Panc1 (cell line): ENCODE measurements at regions not wholly inside any gene's neighbourhood (a gene's known extent, or its start where the extent isn't known, plus 50 kb on each side); places are given as distances from the start of the nearest gene placed in this dataset.

Source experiments
- ATAC-seq: fragments of 200-7000 bp; cut with Tn5 transposase; 2 replicates; pipeline ENCODE4 v1.9.1; 2020; ENCODE audit warnings: mild to moderate bottlenecking, moderate library complexity
- BruUV-seq: library from RNA; stranded (reverse); fragments of 400-500 nt; replicated peaks from 2 replicates; lab custom pipeline; 2021; lab: Mats Ljungman, UMichigan
- CTCF ChIA-PET: fragments of 300-600 bp; sonication (Branson Sonifier 250); formaldehyde crosslinking; loops from one replicate; lab custom pipeline; 2022; ENCODE audit warnings: antibody characterized with exemption; lab: Charles Lee
- POLR2A ChIA-PET: fragments of 300-600 bp; sonication (Branson Sonifier 250); formaldehyde crosslinking; loops from one replicate; lab custom pipeline; 2022; ENCODE audit warnings: antibody characterized with exemption; lab: Charles Lee
- DNase-seq: peaks from one replicate; pipeline ENCODE4 v3.0.0-alpha.2; 2010; ENCODE audit warnings: low read depth, low spot score
- H3K27ac ChIP-seq: 2 replicates; pipeline ENCODE4 v1.5.1; 2011; ENCODE audit warnings: mild to moderate bottlenecking, low read length, inconsistent platforms
- H3K27me3 ChIP-seq: fragments of 200-500 bp; sonication (Bioruptor generic); 2 replicates; pipeline ENCODE4 v1.6.0; 2014; ENCODE audit warnings: low read length, inconsistent platforms; ENCODE audit not compliant: control insufficient read depth, insufficient read depth
- H3K36me3 ChIP-seq: fragments of 200-500 bp; sonication (Bioruptor generic); 2 replicates; pipeline ENCODE4 v1.5.1; 2014; ENCODE audit warnings: inconsistent platforms, mild to moderate bottlenecking, low read length, moderate library complexity; ENCODE audit not compliant: control insufficient read depth, insufficient read depth
- H3K4me1 ChIP-seq: 2 replicates; pipeline ENCODE4 v1.5.1; 2011; ENCODE audit warnings: inconsistent platforms, mild to moderate bottlenecking, low read length, moderate library complexity; ENCODE audit not compliant: control insufficient read depth, insufficient read depth
- H3K4me3 ChIP-seq, 2 experiments: 2 replicates each; pipeline ENCODE4 v1.5.1; 2011 to 2012; ENCODE audit warnings: low read depth in 2 of 2, low read length in 2 of 2, mild to moderate bottlenecking in 2 of 2, inconsistent platforms in 1 of 2, moderate library complexity in 1 of 2
- H3K9me3 ChIP-seq: fragments of 200-500 bp; sonication (Bioruptor generic); 2 replicates; pipeline ENCODE4 v1.5.1; 2014; ENCODE audit warnings: low read depth, mild to moderate bottlenecking, inconsistent platforms, low read length, moderate library complexity; ENCODE audit not compliant: control insufficient read depth, insufficient read depth
- CTCF ChIP-seq: fragments of 450-650 bp; IDR thresholded peaks from 2 replicates; pipeline ENCODE4 v1.5.1; 2017; ENCODE audit warnings: mild to moderate bottlenecking
- POLR2AphosphoS5 ChIP-seq: IDR thresholded peaks from 2 replicates; pipeline ENCODE4 v1.6.1; 2012; ENCODE audit warnings: mild to moderate bottlenecking, low read depth, low read length, moderate library complexity
- REST ChIP-seq, 2 experiments: IDR thresholded peaks; 2 replicates each; pipeline ENCODE4 v1.6.1; 2011 to 2012; ENCODE audit warnings: low read depth in 2 of 2, control low read depth in 1 of 2, low read length in 1 of 2, mild to moderate bottlenecking in 1 of 2, moderate library complexity in 1 of 2; ENCODE audit not compliant: insufficient read depth in 1 of 2
- SIN3A ChIP-seq: IDR thresholded peaks from 2 replicates; pipeline ENCODE4 v1.6.1; 2012; ENCODE audit warnings: low read depth, mild to moderate bottlenecking, low read length, moderate library complexity, borderline replicate concordance; ENCODE audit not compliant: insufficient read depth
- TCF7L2 ChIP-seq: IDR thresholded peaks from 2 replicates; pipeline ENCODE4 v1.6.1; 2011; ENCODE audit warnings: mild to moderate bottlenecking, low read depth, low read length, inconsistent platforms
- in situ Hi-C: cut with HindIII; loops from 2 replicates; pipeline ENCODE4 v1.10.0; 2016; ENCODE audit warnings: low sequenced_read_pairs, low pct_unique_long_range_greater_than_20kb
- intact Hi-C: fragments of 100-400 bp; cut with micrococcal nuclease; formaldehyde crosslinking; loops from one replicate; pipeline ENCODE4 v1.10.0; 2022; ENCODE audit not compliant: unreplicated experiment

GRCh38 chr6:126949786-126950185, 168.7 kb upstream of the RSPO3 start:
- intact Hi-C loops, result no loop called here
- in situ Hi-C loops, result no loop called here
- H3K4me3 ChIP-seq, result no peak overlapping the region

GRCh38 chr6:126955621-126956020, 162.8 kb upstream of the RSPO3 start:
- POLR2A ChIA-PET, result no interaction called here
- no peaks in the 10 kb centered on the region for H3K4me1 ChIP-seq

More at GRCh38 chr6:126949786-126950185, 168.7 kb upstream of the RSPO3 start:
- Histone ChIP-seq H3K36me3 (no peaks in the 10 kb centered on the region), H3K27ac (no peak overlapping the region), H3K9me3 (no peaks in the 10 kb centered on the region), H3K27me3 (no peaks in the 10 kb centered on the region), H3K4me1 (no peaks in the 10 kb centered on the region)
- DNase-seq (no peak), ATAC-seq (no peak)
- no TSS peak for BruUV-seq
- ChIA-PET CTCF (no interaction called here), POLR2A (no interaction called here)
- no peak for TF ChIP-seq CTCF
- no peak for TF ChIP-seq SIN3A
- no peak for TF ChIP-seq REST (IDR thresholded peaks at IDR 0.05; ENCODE audit: insufficient read depth in 1 of 2, low read depth in 2 of 2, low read length in 1 of 2)
- no peak for TF ChIP-seq TCF7L2
- TF ChIP-seq POLR2AphosphoS5, result no peak

More at GRCh38 chr6:126955621-126956020, 162.8 kb upstream of the RSPO3 start:
- H3K27me3 ChIP-seq, result no peaks in the 10 kb centered on the region
- no peaks in the 10 kb centered on the region for H3K36me3 ChIP-seq
- CTCF ChIA-PET, result no interaction called here
- H3K9me3 ChIP-seq, result no peaks in the 10 kb centered on the region
- no TSS peak for BruUV-seq
- no peak overlapping the region for H3K4me3 ChIP-seq
- no peak for TF ChIP-seq TCF7L2
- no peak for TF ChIP-seq CTCF
- no peak for TF ChIP-seq POLR2AphosphoS5
- TF ChIP-seq REST (IDR thresholded peaks at IDR 0.05; ENCODE audit: insufficient read depth in 1 of 2, low read depth in 2 of 2, low read length in 1 of 2), result no peak
- no peak for TF ChIP-seq SIN3A
- no peak overlapping the region for H3K27ac ChIP-seq
- no peak for DNase-seq
- intact Hi-C loops, result no loop called here
- in situ Hi-C loops, result no loop called here
- no peak for ATAC-seq
